Stimulated activated naive B cell treated with anti-CD40 and anti-IgM and Interleukin-4, amounts not matched to agents 10 μg/mL and 1 μg/mL and 100 μg/mL, for 72 hours (primary cell): ENCODE measurements at regions not wholly inside any gene's neighbourhood (a gene's known extent, or its start where the extent isn't known, plus 50 kb on each side); places are given as distances from the start of the nearest gene placed in this dataset.
A peak's percentile ranks its signal among the peaks of the same experiment; 100 is the strongest.
"Not testable (repeated sequence)": the region's sequence is repeated elsewhere in the genome, so short reads cannot be mapped to it uniquely, and the experiment has no call there.

Experiments
- ATAC-seq, 2 donors: fragments of 150-1000 bp; cut with Tn5 transposase; replicated peaks; 2 replicates each; pipeline ENCODE4 v1.10.0; 2021; ENCODE audit warnings: moderate library complexity in 1 of 2
- DNase-seq: peaks from one replicate; pipeline ENCODE4 v3.0.0; 2021
- H3K27ac Mint-ChIP-seq: one replicate; pipeline ENCODE4 v1.8.0; 2022; ENCODE audit warnings: mild to moderate bottlenecking, mixed read lengths
- H3K27me3 Mint-ChIP-seq, 2 donors: one replicate each; pipeline ENCODE4 v1.8.0; 2022; ENCODE audit warnings: mixed read lengths in 2 of 2
- H3K36me3 Mint-ChIP-seq, 2 donors: one replicate each; pipeline ENCODE4 v1.8.0; 2022; ENCODE audit warnings: mixed read lengths in 2 of 2, mild to moderate bottlenecking in 1 of 2
- H3K4me1 Mint-ChIP-seq, 2 donors: one replicate each; pipeline ENCODE4 v1.8.0; 2022; ENCODE audit warnings: mixed read lengths in 2 of 2, mild to moderate bottlenecking in 1 of 2
- H3K4me3 Mint-ChIP-seq, 2 donors: one replicate each; pipeline ENCODE4 v1.8.0; 2022; ENCODE audit warnings: mild to moderate bottlenecking in 2 of 2, mixed read lengths in 2 of 2, moderate library complexity in 1 of 2
- H3K9me3 Mint-ChIP-seq, 2 donors: one replicate each; pipeline ENCODE4 v1.8.0; 2022; ENCODE audit warnings: mixed read lengths in 2 of 2, mild to moderate bottlenecking in 1 of 2

GRCh38 chr5:121090822-121091221, 626.7 kb downstream of the PRR16 start:
- Mint-ChIP-seq H3K9me3 (peaks cover 0 to 4% of the 10 kb centered on the region in 2 donors), H3K27me3 (no peaks in the 10 kb centered on the region), H3K27ac (no peak overlapping the region), H3K4me3 (no peak overlapping the region), H3K4me1 (no peaks in the 10 kb centered on the region), H3K36me3 (no peaks in the 10 kb centered on the region)
- DNase-seq: no peak
- no peak for ATAC-seq

DNA sequence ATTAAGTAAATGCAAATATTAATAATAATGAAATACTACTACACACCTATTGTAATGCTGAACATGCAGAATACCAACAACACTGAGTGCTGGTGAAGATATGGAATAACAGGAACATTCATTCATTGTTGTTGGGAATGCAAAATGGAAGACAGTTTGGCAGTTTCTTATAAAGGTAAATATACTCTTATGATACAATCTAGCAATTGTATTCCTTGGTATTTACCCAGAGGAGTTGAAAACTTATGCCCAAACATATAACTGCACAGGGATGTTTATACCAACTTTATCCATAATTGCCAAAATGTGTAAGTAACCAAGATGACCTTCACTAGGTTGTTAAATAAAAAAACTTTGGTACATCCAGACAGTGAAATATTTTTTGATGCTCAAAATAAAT, 636.8 kb downstream of the PRR16 start:
- Mint-ChIP-seq H3K4me1 (no peaks in the 10 kb centered on the region), H3K36me3 (no peaks in the 10 kb centered on the region), H3K4me3 (no peak overlapping the region), H3K9me3 (peaks cover 0 to 2% of the 10 kb centered on the region in 2 donors), H3K27me3 (no peaks in the 10 kb centered on the region), H3K27ac (no peak overlapping the region)
- ATAC-seq (no peak), DNase-seq (no peak)

- ATAC-seq: no peak
These were observed 641.8 kb downstream of the PRR16 start for GRCh38 chr5:121105921-121106320.

DNA sequence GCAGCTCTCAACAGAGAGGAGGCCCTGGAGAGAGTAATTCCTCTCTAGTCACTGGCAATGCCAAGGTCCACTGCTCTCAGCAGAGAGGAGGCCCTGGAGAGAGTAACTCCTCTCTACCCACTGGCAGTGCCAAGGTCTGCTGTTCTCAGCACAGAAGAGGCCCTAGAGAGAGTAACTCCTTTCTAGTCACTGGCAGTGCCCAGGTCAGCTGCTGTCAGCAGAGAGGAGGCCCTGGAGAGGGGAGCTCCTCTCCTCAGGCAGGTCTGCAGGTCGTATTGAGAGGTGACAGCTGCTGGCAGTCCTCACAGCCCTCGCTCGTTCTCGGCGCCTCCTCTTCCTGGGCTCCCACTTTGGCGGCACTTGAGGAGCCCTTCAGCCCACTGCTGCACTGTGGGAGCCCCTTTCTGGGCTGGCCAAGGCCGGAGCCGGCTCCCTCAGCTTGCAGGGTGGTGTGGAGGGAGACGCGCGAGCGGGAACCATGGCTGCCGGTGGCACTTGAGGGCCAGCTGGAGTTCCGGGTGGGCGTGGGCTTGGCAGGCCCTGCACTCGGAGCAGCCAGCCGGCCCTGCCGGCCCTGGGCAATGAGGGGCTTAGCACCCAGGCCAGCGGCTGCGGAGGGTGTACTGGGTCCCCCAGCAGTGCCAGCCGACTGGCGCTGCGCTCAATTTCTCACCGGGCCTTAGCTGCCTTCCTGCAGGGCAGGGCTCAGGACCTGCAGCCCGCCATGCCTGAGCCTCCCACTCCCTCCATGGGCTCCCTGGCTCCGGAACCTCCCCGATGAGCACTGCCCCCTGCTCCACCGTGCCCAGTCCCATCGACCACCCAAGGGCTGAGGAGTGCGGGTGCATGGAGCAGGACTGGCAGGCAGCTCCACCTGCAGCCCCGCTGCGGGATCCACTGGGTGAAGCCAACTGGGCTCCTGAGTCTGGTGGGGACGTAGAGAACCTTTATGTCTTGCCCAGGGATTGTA, 642.9 kb downstream of the PRR16 start:
- not testable (repeated sequence) for H3K27ac Mint-ChIP-seq, H3K36me3 Mint-ChIP-seq, H3K27me3 Mint-ChIP-seq, H3K4me1 Mint-ChIP-seq, DNase-seq, H3K4me3 Mint-ChIP-seq, H3K9me3 Mint-ChIP-seq
- ATAC-seq: peak in 1 of 2 donors; percentile 23

More at GRCh38 chr5:121105921-121106320, 641.8 kb downstream of the PRR16 start:
- Mint-ChIP-seq H3K27me3 (no peaks in the 10 kb centered on the region), H3K4me3 (no peak overlapping the region), H3K27ac (no peak overlapping the region), H3K9me3 (peaks cover 0 to 3% of the 10 kb centered on the region in 2 donors), H3K36me3 (no peaks in the 10 kb centered on the region), H3K4me1 (no peaks in the 10 kb centered on the region)
- DNase-seq: no peak

- Mint-ChIP-seq H3K4me1 (no peaks in the 10 kb centered on the region), H3K4me3 (no peak overlapping the region), H3K27me3 (no peaks in the 10 kb centered on the region), H3K36me3 (no peaks in the 10 kb centered on the region), H3K27ac (no peak overlapping the region), H3K9me3 (peaks cover 0 to 3% of the 10 kb centered on the region in 2 donors)
- ATAC-seq (no peak), DNase-seq (no peak)
These were observed 644.6 kb downstream of the PRR16 start for GRCh38 chr5:121108725-121109124.

- DNase-seq: no peak
- H3K36me3 Mint-ChIP-seq: no peaks in the 10 kb centered on the region
- no peak for ATAC-seq
- H3K27me3 Mint-ChIP-seq: no peaks in the 10 kb centered on the region
- no peak overlapping the region for H3K27ac Mint-ChIP-seq
- H3K4me3 Mint-ChIP-seq: no peak overlapping the region
- H3K9me3 Mint-ChIP-seq: peaks cover 0 to 3% of the 10 kb centered on the region in 2 donors
- H3K4me1 Mint-ChIP-seq: no peaks in the 10 kb centered on the region
These were observed 645.7 kb downstream of the PRR16 start for GRCh38 chr5:121109817-121110216.

DNA sequence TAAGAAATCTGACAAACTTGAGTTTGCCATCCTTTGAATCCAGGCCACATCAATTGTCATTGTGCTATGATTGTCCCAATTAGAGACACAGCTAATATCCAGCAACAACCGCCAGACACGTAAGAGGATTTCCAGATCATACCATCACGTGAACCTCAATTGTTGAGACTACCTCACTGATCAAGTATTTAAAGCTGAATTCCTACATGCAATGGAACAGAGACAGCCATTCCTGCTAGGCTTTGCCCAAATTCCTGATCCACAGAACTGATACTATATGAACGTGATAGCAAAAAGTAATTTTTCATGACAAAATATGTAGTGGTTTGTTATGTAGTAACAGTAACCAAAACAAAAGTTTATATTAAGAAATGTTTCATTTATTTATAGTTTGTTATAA, 657.7 kb downstream of the PRR16 start:
- Mint-ChIP-seq H3K27ac (no peak overlapping the region), H3K36me3 (no peaks in the 10 kb centered on the region), H3K4me1 (no peaks in the 10 kb centered on the region), H3K4me3 (no peak overlapping the region), H3K27me3 (no peaks in the 10 kb centered on the region), H3K9me3 (peaks cover 0 to under 1% of the 10 kb centered on the region in 2 donors)
- ATAC-seq (no peak), DNase-seq (no peak)

GRCh38 chr5:121138495-121138907, 674.4 kb downstream of the PRR16 start:
- ATAC-seq (no peak), DNase-seq (no peak)
- Mint-ChIP-seq H3K27ac (no peak overlapping the region), H3K4me3 (no peak overlapping the region), H3K27me3 (no peaks in the 10 kb centered on the region), H3K36me3 (no peaks in the 10 kb centered on the region), H3K9me3 (peaks cover 0 to 6% of the 10 kb centered on the region in 2 donors), H3K4me1 (no peaks in the 10 kb centered on the region)

- Mint-ChIP-seq H3K9me3 (peaks cover 0 to 6% of the 10 kb centered on the region in 2 donors), H3K27me3 (no peaks in the 10 kb centered on the region), H3K4me1 (no peaks in the 10 kb centered on the region), H3K27ac (no peak overlapping the region), H3K4me3 (no peak overlapping the region), H3K36me3 (no peaks in the 10 kb centered on the region)
- DNase-seq: no peak
- ATAC-seq: no peak
These were observed 674.9 kb downstream of the PRR16 start for GRCh38 chr5:121138952-121139351.

DNA sequence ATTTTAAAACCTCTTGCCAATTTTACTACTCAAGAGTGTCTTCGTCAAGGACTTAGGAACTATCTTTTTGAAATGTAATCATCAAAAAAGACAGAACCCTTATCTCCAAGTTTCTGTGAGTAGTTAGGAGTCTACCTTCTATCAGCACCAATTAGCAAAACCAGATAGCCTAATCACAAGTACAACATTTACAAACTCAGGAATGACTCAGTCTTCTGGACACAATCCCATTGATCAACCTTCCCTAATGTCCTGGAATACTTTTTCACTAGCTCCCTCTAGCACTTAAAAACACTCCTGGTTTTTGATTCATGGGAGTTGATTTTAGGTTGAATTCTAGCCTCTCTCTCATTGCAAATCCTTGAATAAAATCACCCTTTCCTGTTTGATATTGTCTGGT, 680.7 kb downstream of the PRR16 start:
- Mint-ChIP-seq H3K36me3 (no peaks in the 10 kb centered on the region), H3K27ac (no peak overlapping the region), H3K4me1 (no peaks in the 10 kb centered on the region), H3K27me3 (no peaks in the 10 kb centered on the region), H3K9me3 (peaks cover 0 to 10% of the 10 kb centered on the region in 2 donors), H3K4me3 (no peak overlapping the region)
- no peak for ATAC-seq
- no peak for DNase-seq

DNA sequence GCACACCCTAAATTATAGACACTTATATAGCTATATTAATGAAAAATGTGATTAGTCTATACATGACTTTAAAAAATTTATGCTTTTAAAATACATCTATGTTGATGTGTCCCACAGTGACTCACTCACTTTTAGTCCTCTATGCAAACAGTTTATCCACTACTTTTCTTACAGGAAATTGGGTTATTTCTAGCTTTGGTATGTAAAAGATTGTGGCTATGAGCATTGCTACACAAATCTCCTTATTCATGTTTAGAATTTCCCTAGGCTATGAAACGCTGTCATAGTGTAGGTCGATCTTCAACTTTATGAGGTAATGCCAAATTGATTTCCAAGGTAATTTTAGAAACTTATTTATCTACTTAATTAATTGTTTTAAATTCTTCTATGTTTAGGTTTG, 687.4 kb downstream of the PRR16 start:
- Mint-ChIP-seq H3K36me3 (no peaks in the 10 kb centered on the region), H3K27ac (no peak overlapping the region), H3K9me3 (peaks cover 3 to 5% of the 10 kb centered on the region in 2 donors), H3K27me3 (no peaks in the 10 kb centered on the region), H3K4me1 (no peaks in the 10 kb centered on the region), H3K4me3 (no peak overlapping the region)
- ATAC-seq (no peak), DNase-seq (no peak)

DNA sequence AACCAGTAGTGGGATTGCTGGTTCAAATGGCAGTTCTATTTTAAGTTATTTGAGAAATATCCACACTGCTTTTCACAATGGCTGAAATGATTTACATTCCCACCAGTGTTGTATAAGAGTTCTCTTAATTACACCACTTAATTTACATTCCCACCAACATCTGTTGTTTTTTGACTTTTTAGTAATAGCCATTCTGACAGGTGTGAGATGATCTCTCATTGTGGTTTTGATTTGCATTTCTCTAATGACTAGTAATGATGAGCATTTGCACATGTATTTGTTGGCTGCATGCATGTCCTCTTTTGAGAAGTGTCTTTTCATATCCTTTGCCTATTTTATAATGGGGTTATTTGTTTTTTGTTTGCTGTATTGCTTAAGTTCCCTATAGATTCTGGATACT, 688.3 kb downstream of the PRR16 start:
- H3K4me3 Mint-ChIP-seq: no peak overlapping the region
- no peaks in the 10 kb centered on the region for H3K4me1 Mint-ChIP-seq
- H3K9me3 Mint-ChIP-seq: peaks cover 2 to 4% of the 10 kb centered on the region in 2 donors
- ATAC-seq: no peak
- no peak for DNase-seq
- H3K36me3 Mint-ChIP-seq: no peaks in the 10 kb centered on the region
- H3K27ac Mint-ChIP-seq: no peak overlapping the region
- no peaks in the 10 kb centered on the region for H3K27me3 Mint-ChIP-seq

- no peak for ATAC-seq
- H3K27me3 Mint-ChIP-seq: no peaks in the 10 kb centered on the region
- H3K9me3 Mint-ChIP-seq: peaks cover 1 to 4% of the 10 kb centered on the region in 2 donors
- H3K4me1 Mint-ChIP-seq: no peaks in the 10 kb centered on the region
- no peak overlapping the region for H3K4me3 Mint-ChIP-seq
- DNase-seq: no peak
- H3K27ac Mint-ChIP-seq: no peak overlapping the region
- H3K36me3 Mint-ChIP-seq: no peaks in the 10 kb centered on the region
These were observed 692.5 kb downstream of the PRR16 start for GRCh38 chr5:121156565-121156964.

DNA sequence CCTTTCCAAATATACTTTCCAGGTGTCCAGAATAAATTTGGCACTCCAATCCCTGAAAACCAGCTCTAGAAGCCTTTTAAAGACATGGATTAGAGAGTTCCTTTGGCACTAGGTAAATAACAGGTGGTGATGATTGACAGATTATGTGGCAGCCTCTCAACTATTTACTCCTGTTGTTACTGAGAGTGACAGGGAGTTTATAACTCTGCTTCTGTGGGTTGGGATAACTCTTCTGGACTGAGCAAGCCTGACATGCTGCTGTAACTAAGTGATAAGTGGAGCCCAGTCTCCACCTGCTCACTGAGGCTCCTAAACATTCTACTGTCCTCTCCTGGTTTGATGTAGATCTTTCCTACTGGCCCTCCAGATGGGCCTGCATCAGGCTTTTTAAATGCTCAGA, 693.2 kb upstream of the FTMT start:
- Mint-ChIP-seq H3K4me1 (no peaks in the 10 kb centered on the region), H3K36me3 (no peaks in the 10 kb centered on the region), H3K27ac (no peak overlapping the region), H3K9me3 (peaks cover 0 to 4% of the 10 kb centered on the region in 2 donors), H3K4me3 (no peak overlapping the region), H3K27me3 (no peaks in the 10 kb centered on the region)
- DNase-seq (no peak), ATAC-seq (no peak)

DNA sequence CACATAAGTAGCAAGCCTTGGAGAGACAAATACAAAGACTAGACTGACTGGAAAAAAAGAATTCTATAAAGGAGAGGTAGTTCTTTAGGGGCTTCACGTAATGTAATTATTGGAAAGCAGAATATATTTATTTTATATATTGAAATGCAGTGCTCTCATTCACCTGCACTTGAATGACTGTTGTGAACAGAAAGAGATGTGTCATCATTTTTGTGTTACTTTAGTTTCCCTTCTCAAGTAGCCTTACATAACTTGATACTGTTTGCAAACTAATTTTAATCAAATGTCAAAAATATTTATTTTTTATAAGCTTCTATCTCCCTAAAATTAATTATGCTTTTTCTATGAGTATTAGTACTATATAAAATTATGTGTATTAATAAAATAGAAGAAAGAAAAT, 691.1 kb upstream of the FTMT start:
- Mint-ChIP-seq H3K27me3 (no peaks in the 10 kb centered on the region), H3K36me3 (no peaks in the 10 kb centered on the region), H3K27ac (no peak overlapping the region), H3K9me3 (peaks cover 0 to 7% of the 10 kb centered on the region in 2 donors), H3K4me3 (no peak overlapping the region), H3K4me1 (no peaks in the 10 kb centered on the region)
- DNase-seq (no peak), ATAC-seq (no peak)
